GM21528 (cell line): ENCODE measurements at regions not wholly inside any gene's neighbourhood (a gene's known extent, or its start where the extent isn't known, plus 50 kb on each side); places are given as distances from the start of the nearest gene placed in this dataset.

Experiments
- ATAC-seq: cut with Tn5 transposase; IDR thresholded peaks from one replicate; pipeline ENCODE4 v1.9.1; 2021; ENCODE audit warnings: mild to moderate bottlenecking, moderate library complexity; ENCODE audit not compliant: unreplicated experiment, low FRiP score

DNA sequence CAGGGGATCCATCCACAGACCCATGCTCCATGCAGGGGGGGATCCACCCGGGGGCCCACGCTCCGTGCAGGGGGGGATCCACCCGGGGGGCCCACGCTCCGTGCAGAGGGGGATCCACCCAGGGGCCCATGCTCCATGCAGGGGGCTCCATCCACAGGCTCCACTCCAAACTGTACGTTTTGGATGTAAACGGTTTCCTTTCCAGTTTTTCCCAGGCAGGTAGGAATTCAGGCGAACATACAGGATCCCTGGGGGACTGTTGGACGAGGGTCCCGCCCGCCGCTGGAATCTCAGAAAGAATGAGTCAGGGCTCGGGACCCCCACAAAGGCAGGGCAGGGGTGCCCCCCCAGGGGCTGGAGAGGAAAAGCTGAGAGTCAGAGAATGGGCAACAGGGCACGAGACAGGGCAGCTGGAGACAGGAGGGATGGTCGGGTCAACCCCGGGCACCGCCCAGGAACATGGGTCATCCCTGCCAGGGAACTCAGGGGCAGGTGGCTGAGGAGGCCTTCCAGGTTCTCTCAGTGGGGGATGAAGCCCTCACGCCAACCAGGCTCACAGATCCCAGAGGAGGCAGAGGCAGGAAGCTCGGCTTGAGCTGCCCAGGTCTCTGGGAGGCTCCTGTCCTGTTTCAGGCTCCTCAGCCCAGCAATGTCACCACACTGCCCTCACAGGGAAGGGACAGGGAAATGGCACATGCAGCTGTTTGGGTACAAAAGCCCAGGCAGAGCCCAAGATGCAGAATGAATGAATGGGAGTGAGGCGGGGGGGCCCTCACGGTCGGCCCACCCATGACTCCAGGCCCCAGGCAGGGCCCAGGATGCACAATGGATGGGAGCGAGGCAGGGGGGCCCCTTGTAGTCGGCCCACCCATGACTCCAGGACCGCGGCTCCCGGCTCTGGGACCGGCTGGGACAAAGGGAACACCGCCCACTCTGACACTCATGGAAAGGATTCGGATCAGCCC is 200.2 kb downstream of the BRD1 start:
- no peak for ATAC-seq

DNA sequence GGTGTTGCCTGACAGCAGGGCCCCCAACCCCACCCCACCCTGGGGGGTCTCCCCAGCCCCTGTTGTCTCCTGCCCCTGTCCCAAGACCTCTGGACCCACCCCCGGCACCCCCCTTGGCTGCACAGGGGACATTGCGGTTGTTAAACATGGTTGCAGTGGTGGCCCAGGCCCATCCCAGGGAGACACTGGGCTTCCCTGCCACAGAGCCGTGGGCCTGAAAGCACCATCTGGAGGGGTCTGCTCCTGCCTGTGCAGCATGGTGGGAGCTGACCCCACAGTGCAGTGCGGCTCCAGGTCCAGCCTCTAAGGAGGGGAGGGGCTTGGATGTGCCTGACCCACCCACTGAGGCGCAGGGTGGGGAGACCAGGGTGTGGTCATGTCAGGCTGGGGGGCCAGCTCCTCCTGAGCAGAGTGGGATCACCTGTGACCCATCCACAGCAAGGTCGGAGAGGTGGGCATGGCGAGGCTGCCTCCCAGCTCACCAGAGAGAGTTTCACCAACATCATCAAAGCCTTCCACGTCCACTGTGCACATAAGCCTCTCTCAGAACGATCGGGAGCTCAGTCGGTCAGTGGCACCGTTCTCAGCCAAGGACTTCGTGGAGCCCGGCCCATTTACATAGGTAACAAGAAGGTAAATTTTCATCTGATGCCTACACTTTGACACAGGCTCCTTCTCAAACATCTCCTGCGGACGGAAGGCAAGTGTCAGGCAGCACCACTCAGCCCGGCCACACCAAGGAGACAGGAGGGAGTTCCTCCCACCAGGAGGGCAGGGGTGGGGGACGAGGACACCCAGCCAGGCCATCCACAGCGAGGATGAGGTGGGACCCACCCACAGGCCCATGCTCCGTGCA is 201.1 kb downstream of the BRD1 start:
- ATAC-seq, result no peak

DNA sequence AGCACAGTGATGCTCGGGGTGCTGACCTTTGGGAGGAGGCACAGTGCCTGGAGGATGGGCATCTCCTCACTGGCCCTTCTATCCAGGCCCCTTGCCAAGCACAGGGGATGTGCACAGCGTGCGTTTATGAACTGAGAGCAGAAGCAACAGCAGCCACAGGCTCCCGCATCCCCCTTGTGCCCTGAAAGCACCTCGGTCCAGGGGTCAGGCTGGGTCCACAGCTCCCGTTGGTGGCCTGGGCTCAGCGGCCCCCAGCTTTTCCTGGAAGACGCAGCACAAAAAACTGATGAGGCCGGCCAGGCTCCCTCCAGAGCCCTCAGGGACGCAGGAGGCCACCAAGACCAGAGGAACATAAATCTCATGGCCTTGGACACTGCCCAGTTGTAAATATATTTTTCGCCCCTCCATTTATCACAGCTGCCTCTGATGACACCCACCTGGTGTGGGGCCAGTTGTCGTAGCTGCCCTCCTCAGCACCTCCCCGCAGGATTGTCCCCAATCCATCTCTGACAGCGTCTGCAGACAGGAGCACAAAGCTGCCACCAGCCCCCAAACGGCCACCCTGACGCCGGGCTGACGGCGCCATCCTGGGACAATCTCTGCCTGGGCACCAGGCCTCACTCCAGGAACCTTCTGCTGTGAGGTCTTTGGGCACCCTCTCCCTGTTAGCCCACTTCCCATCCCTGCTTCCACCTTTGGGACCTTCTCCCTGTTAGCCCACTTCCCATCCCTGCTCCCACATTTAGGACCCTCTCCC is 203.1 kb downstream of the BRD1 start:
- ATAC-seq, result no peak

DNA sequence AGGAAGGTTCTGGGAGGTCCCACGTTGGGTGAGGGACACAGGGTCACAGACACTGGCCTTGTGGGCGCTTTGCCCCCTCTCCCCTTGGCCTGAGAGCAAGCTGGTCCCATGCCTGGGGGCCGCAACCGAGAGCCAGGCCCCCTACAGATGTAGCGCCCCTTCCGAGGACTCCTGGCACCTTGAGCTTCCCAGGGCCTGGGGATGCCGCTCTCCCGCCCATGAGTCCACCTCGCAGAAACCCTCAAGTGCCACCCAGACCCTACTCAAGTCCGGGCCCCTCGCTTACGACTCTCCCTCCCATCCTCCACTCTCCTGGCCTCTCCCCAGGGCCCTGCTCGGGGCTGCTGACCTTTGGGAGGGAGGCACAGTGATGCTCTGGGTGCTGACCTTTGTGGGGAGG is 204.0 kb downstream of the BRD1 start:
- no peak for ATAC-seq

DNA sequence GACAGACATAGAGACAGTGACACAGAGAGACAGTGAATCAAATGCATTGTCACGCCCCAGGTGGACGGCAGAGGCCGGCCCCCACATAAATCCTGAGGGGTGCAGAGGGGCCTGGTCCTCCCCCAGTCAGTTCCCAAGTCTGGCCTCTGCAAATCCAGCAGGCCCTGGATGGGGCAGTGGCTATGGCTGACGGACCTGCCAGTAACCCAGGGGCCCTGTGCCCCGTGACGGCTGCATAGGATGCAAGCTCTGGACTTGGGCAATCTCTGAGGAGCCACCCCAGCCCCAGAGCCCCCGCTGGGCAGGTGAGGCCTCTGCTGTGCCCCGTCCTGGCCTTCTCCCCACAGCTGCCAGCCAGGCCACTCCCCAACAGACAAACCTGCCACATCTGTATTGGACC is 204.5 kb downstream of the BRD1 start:
- no peak for ATAC-seq

DNA sequence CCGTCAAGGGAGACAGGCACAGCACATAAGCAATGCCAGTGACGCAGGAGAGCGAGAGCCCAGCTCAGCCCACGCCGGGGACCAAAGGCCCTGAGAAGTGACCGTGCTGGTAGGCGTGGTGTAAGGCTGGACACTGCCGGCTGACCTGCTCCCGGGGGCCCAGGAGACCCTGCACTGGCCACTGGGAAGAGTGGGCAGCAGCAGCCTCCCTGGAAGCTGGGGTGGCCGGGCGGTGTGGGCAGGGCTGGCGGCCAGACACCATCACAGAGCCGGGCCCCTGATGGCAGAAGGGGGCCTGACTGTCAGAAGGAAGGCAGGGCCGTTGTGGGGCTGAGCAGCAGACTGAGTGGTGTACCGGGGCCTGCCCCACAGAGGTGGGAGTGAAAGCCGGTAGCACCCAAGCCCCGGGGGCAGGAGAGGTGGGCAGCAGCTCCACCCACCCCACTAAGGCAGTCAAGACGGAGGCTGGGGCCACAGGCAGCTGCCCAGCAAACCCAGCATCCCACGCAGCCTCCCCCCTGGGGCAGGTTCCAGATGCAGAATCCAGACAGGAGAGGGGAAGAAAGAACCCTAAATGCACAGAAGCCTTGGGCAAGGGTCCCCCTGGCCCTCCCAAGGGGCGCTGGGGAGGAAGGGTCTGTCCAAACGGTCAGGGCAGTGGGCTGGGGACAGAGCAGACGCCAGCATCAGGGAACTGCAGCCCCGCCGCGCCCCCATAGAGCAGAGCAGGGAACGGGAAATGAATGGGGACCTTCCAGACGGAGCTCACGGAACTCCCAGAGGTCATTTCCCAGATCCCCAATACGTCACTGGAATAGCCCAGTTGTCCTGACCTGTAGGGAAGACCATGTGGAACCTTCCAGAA is 205.2 kb downstream of the BRD1 start:
- ATAC-seq, result no peak

DNA sequence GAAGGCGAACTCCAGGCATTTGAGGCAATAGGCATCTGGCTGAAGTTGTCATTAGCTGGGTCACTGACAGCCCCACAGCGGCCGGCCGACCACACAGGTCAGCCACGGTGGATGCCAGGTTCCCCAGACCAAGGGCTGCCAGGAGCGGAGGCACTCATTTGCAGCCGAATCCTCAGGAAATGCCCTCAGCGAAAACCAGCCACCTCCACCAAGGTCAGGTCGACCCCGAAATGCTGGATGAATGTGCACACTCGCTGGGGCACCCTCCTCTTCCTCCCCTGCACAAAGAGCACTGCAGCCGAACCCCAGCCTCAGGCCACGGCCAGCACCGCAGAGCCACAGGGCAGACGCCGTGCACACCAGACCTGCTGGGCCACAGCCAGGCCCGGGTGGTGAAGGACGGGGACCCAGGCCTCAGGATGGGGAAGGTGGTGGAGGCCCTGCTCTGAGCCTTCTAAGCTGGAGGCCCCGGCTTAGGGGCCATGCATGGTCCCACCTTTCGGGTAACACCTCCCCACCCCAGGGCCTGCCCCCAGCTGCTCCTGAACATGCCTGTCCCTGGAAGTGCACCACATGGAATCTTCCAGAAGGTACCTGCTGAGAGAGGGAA is 206.0 kb downstream of the BRD1 start:
- ATAC-seq, result no peak

DNA sequence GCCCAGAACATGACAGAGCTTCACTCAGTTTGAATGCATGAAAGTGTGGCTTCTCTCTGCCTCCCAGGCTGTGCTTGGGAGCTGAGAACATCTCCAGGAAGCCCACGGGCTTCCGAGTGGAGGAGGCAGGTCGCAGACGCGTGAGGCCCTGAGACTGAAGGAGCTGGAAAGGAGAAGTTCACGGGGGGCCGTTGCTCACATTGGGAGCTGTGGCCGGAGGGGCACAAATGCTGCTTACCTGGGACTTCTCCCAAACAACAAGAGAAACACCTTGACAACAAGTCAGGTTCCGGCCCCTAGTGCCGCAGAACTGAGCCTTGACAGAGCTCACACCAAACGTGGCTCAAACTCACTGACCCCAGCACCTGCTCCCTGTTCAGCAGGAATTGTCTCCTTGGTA is 207.0 kb downstream of the BRD1 start:
- ATAC-seq, result no peak

DNA sequence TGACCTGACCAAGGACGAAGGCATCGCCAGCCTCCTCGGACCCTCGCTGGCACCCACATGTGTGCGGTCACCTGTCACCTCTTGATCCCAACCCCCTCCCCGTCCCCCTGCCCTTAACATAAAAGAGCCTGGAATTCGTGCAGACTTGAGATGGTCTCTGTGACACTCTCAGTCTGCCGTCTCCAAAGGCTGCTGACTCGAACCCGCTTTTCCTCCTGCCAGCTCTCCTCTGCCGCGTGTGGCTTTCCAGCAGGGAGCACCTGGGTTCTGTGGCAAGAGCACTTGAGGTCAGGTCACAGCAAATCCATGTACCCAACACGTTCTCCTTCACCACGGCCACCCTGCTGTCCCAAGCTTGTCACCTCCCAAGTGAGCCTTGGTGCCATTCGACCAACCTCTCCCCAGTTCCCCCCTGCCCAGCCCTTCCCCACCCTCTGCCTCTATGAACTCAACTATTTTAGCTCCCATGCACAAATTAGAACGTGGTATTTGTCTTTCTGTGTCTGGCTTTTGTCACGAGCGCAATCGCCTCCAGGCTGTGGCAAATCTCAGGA is 207.6 kb downstream of the BRD1 start:
- ATAC-seq, result no peak

DNA sequence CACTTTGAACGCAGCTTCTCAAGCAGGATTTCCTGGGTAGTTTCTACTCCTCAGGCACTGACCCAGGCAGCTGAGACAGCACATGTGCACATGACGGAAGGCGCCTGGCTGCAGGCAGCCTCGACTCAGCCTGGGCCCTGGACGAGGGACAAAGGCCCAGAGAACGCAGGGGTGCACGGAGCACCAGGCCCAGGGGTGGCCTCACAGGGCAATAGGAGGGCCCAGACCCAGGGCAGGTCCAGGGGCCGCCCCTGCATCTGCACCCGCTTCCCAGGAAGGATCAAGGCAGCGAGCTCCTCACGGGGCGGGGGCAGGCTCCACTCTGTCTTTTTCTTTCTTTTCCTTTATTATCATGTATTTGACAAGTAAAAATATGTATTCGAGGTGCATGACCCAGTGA is 208.4 kb downstream of the BRD1 start:
- ATAC-seq, result no peak

DNA sequence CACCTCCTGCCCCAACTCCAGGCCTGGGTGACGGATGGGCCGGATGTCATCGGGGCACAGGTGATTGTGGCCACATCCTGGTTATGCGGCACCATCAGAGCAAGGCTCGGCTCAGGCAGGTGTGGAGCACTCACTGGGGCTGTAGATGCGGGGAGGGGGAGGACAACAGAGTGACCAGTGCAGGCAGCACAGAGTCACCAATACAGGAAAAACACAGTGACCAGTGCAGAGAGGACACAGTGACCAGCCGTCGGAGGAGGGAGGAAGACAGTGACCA is 209.1 kb downstream of the BRD1 start:
- ATAC-seq, result no peak

DNA sequence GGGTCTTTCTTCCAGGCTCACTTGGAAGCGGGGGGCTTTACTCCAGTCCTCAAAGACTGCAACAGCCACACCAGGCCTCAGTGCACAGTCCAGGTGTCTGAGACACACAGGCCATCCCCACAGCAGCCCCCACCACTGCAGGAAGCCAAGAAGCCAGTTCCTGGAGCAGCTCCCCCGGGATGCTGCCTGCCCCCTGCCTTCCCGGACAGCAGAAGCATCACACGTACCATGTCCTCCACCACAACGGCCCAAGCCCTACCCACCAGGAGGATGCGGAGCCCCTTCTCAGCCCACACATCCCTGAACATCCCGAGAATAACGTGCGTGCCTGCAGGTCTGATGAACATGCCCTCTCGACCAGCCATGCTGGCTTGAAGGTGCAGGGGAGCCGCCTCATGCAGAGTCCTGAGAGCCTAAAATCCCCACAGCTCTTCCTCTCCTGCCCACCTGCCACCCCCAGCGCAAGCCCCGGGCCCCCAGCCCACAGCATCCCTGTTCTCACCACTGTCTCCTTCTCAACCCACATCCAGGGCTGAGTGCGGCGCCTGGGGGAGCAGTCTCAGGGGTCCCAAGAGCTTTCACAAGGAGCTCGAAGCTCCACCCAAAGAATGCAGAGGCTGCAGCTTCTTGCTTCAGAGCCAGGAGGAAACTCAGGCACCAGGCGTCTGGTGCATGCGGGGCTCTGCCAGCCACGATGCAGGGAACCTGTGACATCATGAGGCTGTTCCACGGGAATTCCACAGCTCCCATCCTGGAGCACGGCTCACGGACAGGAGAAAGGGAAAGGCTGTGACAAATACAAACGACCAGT is 209.6 kb downstream of the BRD1 start:
- no peak for ATAC-seq

DNA sequence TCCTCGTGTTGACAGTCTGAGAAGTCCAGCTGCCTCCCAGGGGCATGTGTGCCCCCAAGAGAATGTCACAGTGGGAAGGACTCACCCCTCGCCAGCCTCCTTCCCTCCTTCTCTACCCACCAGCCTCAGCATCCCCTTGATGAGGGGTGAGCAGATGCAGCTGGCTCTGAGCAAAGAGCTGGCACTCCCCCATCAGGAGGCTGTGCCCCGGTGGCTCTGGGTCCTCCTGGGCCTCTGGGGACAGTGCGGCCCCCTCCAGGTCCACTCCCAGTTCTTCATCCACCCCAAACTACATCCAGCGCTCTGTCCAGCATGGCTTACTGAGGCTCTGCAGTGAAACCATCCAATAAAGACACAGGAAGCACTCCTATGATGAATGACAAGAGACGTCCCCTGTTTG is 210.4 kb downstream of the BRD1 start:
- ATAC-seq, result no peak

DNA sequence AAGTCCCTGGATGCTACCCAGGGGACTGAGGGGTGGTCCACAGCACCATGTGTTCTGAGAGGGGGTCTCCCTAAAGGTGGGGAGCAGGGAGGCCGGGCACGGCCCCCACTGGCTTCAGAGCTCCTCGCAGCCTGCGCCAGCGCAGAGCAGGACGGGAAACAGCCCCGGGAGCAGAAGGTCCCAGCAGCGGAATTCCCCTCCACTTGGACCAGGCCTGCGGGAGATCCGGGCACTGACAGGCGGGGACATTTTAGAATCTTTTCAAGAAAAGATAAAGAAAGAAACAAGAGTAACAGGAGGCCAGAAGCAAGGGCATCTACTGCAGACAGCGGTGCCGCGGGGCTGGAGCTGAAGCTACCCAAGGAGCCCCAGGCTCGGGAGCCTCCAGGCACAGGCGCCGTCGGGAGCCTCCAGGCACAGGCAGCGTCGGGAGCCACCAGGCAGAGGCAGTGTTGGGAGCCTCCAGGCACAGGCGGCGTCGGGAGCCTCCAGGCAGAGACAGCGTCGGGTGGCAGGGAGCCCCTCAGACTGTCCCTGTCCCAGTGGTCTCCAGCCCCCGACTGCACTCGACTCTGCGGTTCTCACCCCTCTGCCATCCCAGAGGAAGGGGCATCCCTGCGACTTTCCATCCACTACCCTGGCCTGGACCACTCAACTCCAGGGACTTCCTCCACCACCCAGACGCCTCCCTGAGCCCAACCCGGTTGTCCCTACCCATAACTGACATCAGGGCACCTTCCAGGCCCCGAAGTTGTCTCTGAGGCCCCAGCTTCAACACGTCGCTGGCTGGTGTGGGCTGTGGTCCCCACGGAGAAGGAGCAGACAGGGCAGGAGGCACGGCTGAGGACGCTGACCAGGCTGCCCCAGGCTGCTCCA is 211.1 kb downstream of the BRD1 start:
- no peak for ATAC-seq

DNA sequence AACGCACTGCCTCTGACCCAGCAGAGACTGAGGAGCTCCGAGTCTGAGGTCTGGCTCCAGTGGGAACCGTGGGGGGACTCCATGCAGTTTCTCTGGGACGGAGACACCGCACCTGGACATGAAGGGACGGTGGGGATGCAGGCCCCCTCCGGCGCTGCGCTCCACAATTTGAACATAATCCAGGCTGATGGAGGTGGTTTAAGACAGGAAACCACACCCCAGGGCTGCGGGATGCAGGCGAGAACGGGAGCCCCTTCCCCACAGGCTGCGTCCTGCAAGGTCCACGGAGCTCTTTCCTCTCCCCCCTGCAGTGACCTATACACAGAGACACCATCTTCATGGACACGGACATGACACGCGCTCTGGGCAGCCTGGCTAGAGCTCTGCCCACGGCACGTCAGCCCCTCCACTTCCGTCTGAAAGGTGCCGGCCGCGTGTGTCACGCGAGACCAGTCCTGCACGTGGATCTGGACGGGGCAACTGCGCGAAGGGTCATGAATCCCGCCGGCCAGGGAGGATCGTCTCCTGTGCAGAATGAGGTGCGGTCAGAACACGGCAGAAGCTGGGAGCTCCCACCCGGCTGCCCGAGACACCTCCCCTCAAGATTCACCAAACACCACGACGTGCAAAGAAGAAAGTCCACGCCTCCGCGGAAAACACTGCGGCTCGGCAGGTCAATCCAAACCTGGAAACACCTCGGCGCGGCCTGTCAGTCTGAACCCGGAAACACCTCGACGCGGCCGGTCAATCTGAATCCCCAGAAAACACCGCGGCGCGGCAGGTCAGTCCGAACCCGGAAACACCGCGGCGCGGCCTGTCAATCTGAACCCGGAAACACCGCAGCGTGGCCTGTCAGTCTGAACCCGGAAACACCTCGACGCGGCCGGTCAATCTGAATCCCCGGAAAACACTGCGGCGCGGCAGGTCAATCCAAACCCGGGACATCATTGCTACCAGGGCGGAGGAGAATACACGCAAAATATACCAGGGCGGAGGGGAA is 212.4 kb downstream of the BRD1 start:
- ATAC-seq, result no peak

DNA sequence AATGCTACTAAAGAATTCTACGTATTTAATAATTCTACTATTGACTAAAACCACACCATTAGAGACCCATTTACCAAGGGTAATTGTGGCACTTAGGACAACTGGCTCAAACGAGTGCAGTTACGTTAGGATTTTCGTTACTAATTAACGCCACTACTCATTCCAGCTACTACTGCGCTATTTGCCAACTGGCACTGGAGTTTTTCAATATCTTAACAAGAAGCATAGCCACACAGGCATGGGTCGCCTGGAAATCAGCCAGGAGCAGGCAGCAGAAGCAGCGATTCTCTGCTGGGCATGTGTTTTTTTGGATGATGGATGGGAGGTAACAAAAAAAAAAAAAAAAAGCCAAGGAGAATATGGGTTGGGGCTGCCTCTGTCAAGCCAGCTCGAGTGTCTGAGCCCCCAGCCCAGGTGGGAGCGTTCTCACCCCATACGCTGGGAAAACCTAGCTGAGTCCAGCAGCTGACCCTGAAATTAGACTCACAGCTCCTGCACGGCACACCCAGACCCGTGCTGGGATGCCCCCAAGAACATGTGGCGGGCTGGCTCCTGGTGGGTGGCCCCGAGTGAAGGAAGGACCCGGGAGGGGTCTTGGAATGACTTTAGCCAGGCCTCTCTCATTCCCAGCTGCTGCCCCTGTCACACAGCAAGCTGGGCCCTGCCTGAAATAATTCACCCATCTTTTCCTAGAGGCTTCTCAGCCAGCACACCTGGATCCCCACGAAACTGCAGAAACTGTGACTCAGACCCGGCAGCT is 214.0 kb downstream of the BRD1 start:
- ATAC-seq, result no peak
